Posterior vena cava (tissue), 2 donors: ENCODE measurements at regions not wholly inside any gene's neighbourhood (a gene's known extent, or its start where the extent isn't known, plus 50 kb on each side); places are given as distances from the start of the nearest gene placed in this dataset.

Source experiments
- DNase-seq: peaks from one replicate; pipeline ENCODE4 v3.0.0-alpha.2; 2020; ENCODE audit warnings: low spot score
- intact Hi-C, 2 donors: fragments of 100-400 bp; cut with DNase I; formaldehyde crosslinking; loops; one replicate each; pipeline versions ENCODE4 v1.14.1 to v1.14.2; 2022 to 2023
- microRNA-seq, 2 donors: library from miRNA; unstranded; fragments of <30 nt; microRNA quantifications; one replicate each; pipeline ENCODE4 v1.2.0, GENCODE V29; 2020 to 2021; ENCODE audit warnings: borderline microRNAs expressed in 2 of 2
- donor health status: DM: yes; HTN: yes; CAD: no.
- donor health status: DM: yes; HTN: yes; CAD: no.

DNA sequence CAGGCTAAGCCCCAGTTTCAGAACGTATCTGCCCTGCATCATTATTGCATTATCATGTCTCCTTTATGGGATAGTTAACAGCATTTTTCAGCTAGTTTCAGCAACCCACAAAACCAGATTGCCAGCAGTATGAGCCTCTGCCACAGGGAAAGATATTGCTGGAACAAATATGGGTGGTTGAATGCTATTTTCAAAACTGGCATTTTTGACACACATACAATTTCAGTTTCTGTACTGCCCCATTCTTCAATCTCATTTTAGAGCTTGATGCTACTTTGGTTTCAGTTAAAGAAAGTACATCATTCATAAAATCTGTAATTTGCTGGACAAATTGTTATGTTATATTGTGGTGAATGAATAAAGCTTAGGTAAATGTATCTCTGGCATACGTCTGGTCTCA is 1037.5 kb downstream of the NAALADL2 start:
- intact Hi-C loops, result no loop called here

DNA sequence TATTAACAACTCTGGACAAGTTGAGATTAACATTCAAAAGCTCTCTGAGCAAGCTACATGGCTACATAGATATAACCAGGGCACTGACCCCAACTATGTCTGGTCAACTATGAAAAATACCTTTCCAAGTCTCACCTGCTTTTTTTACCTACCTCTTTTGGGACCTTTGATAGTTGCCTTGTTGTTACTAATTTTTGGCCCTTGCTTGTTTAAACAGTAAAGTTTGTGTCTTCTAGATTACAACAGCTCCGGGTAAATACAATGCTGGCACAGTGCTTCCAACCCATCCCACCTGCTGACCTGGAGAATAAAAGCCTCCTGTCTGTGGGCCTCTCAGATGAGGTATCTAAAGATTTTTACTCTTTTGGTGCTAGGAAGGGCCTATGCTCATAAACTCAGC is 1036.6 kb downstream of the NAALADL2 start:
- no peak for DNase-seq
- intact Hi-C loops, result no loop called here

More for the DNA sequence above, 1037.5 kb downstream of the NAALADL2 start:
- DNase-seq, result no peak

DNA sequence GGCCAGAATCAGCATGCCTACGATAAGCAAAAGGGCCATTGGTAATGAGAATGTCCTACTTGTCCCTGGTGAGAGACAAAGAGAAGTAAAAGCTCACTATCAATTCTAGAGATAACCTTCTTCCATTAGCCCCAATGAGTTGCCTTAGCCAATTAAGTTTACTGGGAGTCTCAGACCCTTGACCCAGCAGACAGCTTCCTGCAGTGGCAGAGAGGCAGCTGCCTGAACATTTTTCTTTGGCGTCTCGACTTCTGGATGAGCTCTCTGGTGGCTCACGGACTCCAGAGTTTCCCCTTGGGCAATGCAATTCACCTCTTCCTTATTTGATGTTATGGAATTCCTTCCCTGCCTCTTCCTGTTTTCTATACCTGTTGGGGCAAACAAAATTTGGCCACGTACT is 1034.4 kb downstream of the NAALADL2 start:
- intact Hi-C loops, result no loop called here
- no peak for DNase-seq

DNA sequence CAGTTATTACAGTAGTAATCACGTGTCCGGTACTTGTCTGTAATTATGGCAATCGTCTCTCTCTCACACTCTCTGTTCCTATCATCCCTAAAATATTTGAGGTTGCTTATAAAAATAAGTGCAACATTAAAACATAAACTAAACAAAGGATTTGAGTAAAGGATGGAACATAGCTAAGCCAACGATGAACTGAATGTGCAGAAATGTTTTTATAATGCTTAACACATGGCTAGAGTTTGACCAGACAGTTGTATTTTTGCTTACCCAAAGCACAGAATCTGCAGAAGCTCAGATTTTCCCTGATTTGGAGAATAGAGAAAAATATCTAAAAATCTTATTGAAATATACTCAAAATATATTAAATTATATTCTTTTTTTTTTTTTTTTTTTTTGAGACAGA is 1030.9 kb downstream of the NAALADL2 start:
- intact Hi-C loops, result no loop called here
- DNase-seq, result no peak

DNA sequence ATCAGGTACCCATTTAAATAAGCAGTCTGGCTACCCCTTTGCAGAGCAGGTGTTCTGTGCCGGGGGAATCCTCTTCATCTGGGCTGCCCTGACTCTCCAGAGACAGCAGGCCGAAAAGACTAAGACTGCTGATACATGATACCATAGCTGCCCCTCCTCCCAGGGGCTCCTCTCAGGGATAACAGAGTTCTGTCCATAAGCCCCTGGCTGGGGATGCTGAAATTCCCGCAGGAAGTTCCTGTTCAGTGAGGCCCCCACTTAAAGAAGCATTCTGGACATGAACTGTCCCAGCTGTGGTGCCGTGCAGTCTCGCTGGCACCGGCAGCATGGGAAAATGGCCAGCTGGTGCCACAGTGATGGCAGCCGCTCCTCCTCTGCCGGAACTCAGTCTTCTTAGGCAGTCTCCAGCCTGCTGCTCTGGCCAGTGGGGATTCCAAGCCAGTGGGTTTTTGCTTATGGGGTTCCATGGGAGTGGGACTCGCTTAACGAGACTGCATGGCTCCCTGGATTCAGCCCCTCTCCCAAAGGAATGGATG is 1026.2 kb downstream of the NAALADL2 start:
- intact Hi-C loops, result no loop called here
- DNase-seq, result no peak

DNA sequence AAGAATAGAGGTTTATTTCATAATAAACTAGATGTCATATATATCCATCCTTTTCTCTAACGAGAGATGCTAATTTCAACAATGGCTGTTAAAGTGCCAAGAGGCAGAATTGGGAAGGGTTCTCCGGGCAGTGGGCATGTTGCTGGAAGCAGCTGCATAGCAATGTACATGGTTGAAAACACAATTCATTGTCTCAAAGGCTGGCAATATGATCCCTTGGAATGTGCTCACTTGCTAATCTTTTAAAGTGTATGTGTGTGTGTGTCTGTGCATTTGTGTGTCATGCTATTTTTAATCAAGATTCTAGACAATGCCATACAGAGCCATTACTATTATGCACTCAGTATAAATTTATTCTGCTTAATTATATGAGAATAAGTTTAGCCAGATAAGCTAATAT is 1020.3 kb downstream of the NAALADL2 start:
- intact Hi-C loops, result loop anchor here in 1 of 2 donors (5.0 kb wide), 1 partner anchor 1502 kb away; no protein-coding TSS in a partner anchor
- DNase-seq, result no peak

DNA sequence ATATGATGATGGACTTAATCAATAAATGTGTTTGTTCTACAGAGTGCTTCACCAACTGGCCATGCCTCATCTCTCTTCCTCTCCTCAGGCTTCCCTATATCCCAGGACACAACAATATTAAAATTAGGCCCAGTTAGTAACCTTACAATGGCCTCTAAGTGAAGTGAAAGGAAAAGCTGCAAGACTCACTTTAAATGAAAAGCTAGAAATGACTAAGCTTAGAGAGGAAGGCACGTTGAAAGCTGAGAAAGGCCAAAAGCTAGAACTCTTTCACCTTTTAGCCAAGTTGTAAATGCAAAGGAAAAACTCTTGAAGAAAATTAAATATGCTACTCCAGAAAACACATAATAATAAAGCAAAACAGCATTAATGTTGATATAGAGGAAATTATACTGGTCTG is 1010.3 kb downstream of the NAALADL2 start:
- intact Hi-C loops, result no loop called here
- DNase-seq, result no peak

DNA sequence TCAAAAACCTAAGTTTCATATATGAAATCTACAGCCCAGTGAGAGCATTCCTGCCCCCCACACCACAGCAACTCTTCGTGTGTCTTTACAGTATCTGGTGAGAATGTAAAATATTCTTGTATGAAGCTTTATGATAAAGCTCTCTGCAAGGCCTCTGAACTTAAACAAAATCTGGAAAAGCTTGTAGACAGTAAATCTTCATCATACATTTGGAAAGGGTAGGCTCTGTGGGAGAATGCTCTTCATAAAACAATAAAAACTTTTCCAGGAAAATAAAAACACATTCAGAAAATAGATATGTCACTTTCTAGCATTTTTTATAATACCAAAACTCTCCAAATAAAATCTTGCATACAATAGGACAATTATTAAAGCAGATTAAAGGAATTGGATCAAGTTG is 1009.5 kb downstream of the NAALADL2 start:
- no peak for DNase-seq
- intact Hi-C loops, result no loop called here

DNA sequence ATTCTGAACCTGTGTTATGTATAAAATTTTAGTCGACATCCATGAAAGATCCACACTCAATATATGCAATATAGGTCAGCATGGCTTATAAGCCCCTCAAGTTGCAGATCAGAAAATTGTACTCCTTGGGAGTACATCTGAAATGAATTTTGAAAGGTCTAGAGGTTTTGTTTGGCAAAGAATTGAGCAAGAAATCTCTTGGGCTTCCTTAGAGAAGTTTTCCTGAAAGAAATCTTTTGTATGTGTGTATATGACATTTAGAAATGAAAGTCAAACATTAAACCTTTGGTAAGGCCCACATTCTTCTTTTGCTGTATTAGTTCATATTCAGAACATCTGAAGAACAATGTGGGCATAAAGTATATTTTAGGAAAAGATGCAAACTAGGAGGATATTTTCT is 1006.6 kb downstream of the NAALADL2 start:
- intact Hi-C loops, result no loop called here
- DNase-seq, result no peak

DNA sequence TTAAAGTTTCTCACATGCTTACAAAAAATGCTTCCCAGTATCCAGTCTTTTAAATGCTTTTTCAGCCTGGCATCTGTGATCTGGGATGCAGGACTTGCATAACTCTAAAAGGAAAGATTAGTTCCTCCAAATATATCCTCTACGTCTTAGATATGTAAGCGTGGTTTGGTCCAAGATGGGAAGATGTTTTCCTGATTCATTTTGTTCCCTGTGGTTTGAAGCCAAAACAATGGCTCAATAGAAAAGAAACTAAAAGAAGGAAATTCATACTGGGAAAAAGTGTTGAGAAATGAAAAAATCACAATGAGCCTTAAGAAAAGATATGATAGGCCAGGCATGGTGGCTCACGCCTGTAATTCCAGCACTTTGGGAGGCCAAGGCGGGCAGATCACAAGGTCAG is 1002.8 kb downstream of the NAALADL2 start:
- intact Hi-C loops, result no loop called here
- DNase-seq, result no peak

Small RNAs in the stretch of these regions (microRNA-seq; reads per million reads assigned to microRNA genes)
- gene MIR7977, result 3.2 to 3.7 reads per million in 2 donors
